NOMO-1 treated with DMSO at 0.1 percent for 48 hours (cell line): ENCODE measurements at regions not wholly inside any gene's neighbourhood (a gene's known extent, or its start where the extent isn't known, plus 50 kb on each side); places are given as distances from the start of the nearest gene placed in this dataset.
A peak's percentile ranks its signal among the peaks of the same experiment; 100 is the strongest.
"Not testable (repeated sequence)": the region's sequence is repeated elsewhere in the genome, so short reads cannot be mapped to it uniquely, and the experiment has no call there.

Source experiments
- DNase-seq: peaks from one replicate; lab custom pipeline; 2025; ENCODE audit not compliant: unreplicated experiment; lab: John Stamatoyannopoulos, UW

DNA sequence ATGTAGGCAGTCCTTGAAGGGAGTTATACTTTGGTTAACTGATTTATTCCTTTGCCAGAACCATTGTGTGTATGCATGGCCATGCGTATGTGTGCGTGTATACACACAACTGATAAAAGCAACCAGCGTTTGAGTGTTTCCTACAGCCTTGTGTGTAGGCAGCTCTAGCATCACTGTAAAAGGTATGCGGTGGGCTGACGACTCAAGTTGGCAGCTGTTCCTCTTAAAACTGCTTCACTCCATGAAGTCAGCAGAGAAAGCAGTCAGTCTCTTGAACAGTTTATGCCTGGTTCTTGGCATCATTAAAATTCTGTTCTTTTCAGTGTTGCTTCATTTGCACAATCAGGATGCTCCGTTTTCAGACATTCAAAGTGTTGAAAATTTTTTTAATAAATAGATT, 103.5 kb upstream of the FRMPD4 start:
- no peak for DNase-seq

- no peak for DNase-seq
Measured at GRCh38 chrX:12042615-12043014, 95.7 kb upstream of the FRMPD4 start.

DNA sequence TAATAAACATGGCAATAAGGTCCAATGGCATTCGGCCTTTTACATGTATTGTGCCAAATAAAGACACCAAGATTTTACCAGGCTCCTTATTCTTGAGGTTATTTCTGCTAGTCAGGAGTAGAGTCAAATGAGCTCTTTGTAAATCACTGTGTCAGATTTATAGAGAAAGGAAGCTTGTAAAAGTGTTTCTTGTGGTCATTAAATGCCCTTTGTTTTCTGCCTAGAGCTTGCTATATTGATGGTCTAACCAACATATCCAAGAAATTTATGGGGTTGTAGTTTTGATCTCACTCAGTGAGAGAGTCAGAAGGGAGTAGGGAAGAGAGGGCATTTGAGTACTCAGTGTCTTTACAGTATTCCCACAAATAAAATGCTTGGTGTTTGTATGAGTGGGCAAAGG, 86.2 kb upstream of the FRMPD4 start:
- DNase-seq: no peak

DNA sequence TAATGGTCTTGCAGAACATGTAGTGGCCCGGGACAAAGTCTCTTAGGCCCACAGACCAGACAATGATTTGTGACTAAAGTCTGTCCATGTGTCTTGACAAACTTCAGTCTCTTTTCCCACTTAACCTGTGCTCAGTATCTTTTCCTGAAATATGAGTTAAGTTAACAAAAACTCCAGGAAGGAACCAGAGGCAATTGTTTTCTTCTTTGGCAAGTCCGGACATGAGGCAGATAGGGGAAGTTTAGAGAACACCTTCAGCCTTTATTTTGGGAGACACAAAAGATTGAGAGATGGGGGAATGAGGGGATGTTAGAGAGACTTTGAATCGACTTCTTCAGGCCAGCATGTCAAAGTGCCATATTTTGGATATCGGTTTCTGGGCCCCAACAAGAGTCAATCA, 80.2 kb upstream of the FRMPD4 start:
- DNase-seq: no peak

DNA sequence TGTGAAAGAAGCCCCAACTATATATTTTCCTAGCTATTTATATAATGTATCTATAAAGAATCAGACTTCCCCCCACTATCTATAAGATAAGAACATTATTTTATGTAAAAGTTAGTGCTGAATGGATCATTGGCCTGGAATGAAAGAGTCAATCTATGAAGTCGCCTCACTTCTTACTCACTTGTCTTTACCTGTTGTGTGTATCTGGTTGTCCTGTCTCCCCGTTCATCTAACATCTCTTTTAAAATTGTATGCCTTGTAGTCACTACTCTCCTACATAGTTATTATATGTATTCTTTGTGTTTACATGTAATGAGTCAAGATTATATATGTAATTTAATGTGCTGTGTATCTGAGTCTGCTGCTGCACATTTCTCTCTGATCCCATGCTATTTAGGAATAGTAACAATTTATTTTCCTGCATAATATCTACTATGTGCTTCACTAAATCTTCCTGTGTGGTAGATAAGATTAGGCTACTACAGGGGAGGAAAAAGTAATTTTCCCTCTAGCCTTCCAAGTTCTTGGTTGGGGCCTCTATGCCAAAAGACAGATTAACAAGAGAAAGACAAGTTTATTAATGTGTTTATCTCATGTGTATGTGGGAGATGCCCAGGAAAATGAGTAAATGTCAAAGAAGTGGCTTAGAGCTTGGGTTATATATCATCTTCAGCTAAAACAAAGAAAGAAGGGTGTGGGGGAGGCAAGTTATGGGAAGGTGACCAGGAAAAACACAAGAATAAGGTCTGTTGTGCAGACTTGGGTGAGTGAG, 77.6 kb upstream of the FRMPD4 start:
- no peak for DNase-seq

DNA sequence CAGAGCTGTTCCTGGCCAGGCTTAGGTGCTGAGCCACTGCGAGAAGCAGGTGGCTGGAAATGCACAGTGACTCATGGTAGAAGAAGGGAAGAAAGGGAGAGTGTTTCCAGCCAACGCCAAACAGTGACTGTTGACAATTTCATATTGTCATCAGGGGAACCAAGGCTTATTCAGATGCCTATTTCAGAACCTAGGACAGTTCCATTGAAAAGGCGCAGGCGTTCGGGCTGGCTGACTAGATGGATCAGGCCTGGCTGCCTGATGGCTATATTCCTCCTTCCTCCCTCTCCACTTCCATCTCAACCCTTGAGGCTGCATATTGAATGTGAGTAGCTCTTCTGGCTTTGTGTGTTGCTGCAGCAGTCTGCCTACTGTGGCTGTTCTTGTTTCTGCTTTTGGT, 73.0 kb upstream of the FRMPD4 start:
- peak; percentile 34 for DNase-seq

GRCh38 chrX:12076046-12076445, 62.2 kb upstream of the FRMPD4 start:
- no peak for DNase-seq

- peak; percentile 62 for DNase-seq
Measured at GRCh38 chrX:12080265-12080664, 58.0 kb upstream of the FRMPD4 start.

GRCh38 chrX:12082959-12083358, 55.3 kb upstream of the FRMPD4 start:
- not testable (repeated sequence) for DNase-seq
